GM12892 (cell line): ENCODE measurements at regions not wholly inside any gene's neighbourhood (a gene's known extent, or its start where the extent isn't known, plus 50 kb on each side); places are given as distances from the start of the nearest gene placed in this dataset.

Source experiments
- DNase-seq: peaks from one replicate; pipeline ENCODE4 v3.0.0; 2011; ENCODE audit not compliant: insufficient read length
- FAIRE-seq: peaks from 2 replicates; lab custom pipeline; 2011; peaks lifted over from hg19 to GRCh38; lab: Jason Lieb, UNC
- POLR2A ChIP-seq: IDR thresholded peaks from 2 replicates; pipeline ENCODE4 v1.6.1; 2011; ENCODE audit warnings: low read depth, low read length, control low read depth
- POLR2AphosphoS5 ChIP-seq: IDR thresholded peaks from 2 replicates; pipeline ENCODE4 v1.6.1; 2011; ENCODE audit warnings: low read depth, low read length, control low read depth
- TAF1 ChIP-seq: IDR thresholded peaks from 2 replicates; pipeline ENCODE4 v1.6.1; 2011; ENCODE audit warnings: low read depth, mild to moderate bottlenecking, control low read depth, low read length, borderline replicate concordance

DNA sequence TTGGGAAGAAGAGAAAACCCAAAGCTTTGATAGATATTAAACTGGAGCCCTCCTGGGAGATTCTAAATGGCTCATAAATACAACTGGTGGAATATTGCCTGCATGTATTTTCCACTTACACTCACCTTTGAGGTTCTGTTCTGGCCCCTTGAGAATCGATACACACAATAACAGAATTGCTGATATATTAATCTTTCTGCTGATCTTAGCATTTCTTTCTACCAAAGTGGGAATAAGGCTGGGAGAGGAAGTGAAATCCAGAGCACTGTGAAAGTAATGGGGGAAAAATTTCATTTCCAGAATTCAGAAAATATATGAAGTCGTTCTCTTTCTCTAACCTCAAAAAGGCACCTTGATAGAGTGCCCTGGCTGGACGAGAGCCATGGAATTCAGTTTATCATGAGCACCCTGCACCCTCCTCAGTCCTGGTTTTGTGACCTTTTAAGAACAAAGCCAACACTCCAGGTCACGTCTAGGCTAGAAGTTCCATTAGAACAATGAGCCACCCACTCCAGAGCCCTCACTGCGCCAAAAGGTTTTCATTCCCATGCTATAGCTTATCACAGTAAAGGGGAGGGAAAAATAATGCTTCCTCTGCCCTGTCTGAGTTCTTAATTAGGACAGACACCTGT, 244.5 kb downstream of the CD83 start:
- no peak for TF ChIP-seq POLR2AphosphoS5
- no peak for TF ChIP-seq POLR2A
- no peak for TF ChIP-seq TAF1
- FAIRE-seq (no peak), DNase-seq (no peak)

DNA sequence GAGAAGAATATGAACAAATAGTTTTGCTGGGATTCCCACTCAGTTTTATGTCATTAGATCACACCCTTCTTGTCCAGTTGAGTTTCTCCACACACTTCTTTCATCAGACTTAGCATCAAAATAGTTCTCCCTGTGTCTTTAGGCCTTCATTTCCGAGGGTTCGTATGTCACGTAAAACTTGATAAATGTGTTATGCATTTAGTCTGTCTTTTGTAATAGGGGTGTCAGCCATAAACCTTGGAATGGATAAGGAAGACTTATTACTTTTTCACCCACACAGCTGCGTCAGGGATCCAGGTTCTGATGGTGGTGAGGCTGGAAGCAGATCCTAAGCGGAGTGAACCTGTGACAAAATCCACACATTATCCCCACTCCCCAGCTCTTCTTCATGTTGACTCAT, 246.8 kb downstream of the CD83 start:
- DNase-seq (no peak), FAIRE-seq (no peak)
- no peak for TF ChIP-seq POLR2A
- no peak for TF ChIP-seq TAF1

DNA sequence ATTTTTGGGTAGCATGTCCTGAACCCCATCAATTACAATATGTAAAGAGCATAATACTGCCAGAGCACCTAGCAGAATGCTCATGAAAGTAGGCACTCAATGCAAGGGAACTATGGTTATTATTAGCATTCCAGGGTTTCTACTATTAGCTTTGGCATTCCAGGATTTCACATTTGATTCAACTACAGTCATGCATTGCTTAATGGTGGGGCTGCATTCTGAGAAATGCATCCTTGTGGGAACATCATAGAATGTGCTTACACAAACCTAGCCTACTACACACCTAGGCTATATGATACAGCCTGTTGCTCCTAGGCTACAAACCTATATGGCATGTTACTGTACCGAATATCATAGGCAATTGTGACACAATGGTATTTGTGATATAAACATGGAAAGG, 247.8 kb downstream of the CD83 start:
- TF ChIP-seq POLR2A, result no peak
- no peak for TF ChIP-seq POLR2AphosphoS5
- no peak for TF ChIP-seq TAF1
- FAIRE-seq, result no peak
- no peak for DNase-seq

DNA sequence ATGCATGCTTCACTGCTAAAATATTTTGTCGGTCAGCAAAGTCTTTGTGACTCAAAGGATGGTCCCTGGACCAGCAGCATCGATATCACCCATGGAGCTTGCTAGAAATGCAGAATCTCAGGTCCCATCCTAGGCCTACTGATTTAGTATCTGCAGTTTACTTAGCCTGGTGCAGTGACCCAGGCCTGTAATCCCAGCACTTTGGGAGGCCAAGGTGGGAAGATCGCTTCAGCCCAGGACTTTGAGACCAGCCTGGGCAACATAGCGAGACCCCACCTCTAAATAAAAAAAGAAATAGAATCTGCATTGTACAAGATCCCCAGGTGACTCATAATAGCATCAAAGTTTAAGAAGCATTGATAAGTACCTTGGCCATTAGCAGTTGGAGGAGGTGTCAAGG, 248.7 kb downstream of the CD83 start:
- FAIRE-seq, result no peak
- TF ChIP-seq POLR2AphosphoS5 (no peak), TAF1 (no peak), POLR2A (no peak)
- DNase-seq, result no peak

DNA sequence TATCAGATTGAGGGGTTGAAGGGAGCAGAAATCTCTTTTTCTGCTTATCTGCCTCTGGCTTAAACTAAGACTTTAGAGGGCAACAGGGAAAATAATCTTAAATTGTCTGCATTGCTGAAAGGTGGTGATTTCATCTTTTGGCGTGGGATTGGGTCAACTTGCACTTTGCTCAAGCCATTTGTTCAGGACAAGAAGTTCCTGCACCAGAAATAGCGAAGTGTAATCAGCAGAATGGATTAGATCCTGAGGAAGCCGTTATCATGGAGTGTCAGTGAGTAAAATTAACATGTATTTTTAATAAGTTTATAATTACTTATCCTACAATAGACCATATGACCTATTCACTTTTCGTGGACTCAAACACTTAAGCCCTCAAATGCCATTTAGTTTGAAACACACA, 249.3 kb downstream of the CD83 start:
- FAIRE-seq (no peak), DNase-seq (no peak)
- TF ChIP-seq TAF1, result no peak
- no peak for TF ChIP-seq POLR2AphosphoS5
- TF ChIP-seq POLR2A, result no peak

DNA sequence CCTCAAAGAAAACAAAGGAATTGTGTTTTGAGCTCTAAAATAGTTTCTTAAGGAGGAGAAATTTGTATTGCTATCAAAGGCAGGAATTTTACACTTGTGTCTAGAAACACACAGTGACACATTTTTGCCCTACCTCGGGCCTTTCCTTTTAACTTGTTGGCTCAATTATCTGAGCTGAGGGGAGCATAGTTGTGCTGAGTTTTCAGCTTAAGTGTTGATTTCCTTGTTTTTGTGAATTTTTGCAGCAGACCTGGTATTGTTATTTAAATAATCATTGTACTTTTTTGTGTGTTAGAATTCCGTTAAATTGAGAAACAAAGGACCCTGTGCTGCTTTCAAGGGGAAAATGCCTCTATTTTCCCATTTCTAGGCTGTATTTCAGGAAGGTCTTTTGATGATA, 249.7 kb downstream of the CD83 start:
- TF ChIP-seq TAF1 (no peak), POLR2AphosphoS5 (no peak), POLR2A (no peak)
- DNase-seq, result no peak
- FAIRE-seq, result no peak

DNA sequence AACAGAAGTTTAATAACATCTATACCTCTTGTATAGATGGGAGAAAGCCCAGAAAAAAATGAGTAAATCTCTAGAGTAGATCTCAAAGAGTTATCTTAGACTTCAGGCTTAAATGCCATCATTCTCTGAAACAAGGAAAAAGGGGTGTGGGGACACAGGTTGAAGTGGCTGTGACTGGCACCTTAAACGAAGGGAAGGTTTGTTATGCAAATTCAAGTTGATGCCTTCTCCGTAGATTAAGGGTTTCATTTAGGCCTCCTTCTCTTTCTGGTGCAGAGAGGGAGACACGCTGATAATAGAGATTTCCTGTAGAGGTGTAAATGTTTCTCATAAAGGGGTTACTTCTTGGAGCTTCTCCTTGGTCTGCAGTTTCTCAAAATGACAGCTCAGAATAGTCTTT, 252.1 kb downstream of the CD83 start:
- FAIRE-seq, result no peak
- TF ChIP-seq POLR2A, result no peak
- no peak for TF ChIP-seq TAF1
- TF ChIP-seq POLR2AphosphoS5, result no peak

DNA sequence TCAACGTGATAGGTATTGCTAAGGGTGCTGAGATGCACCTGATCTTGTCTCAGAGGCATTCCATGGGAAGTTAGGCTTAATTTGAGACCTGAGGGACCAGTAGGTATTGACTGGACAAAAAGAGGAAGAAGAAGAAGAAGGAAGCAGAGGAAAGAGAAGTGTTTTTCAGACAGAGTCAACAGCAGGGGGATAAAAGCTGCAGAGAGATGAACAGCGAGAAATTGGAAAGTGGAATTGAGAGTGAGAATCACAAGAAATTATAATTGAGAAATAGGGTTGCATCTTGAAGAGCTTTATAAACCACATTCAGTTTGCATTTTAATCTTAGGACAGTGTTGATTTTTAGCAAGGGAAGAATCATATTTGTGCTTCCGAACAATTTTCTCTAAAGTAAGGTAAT, 254.0 kb downstream of the CD83 start:
- DNase-seq (no peak), FAIRE-seq (no peak)
- TF ChIP-seq POLR2A, result no peak
- TF ChIP-seq TAF1, result no peak
- TF ChIP-seq POLR2AphosphoS5, result no peak

More for the DNA sequence above, 252.1 kb downstream of the CD83 start:
- no peak for DNase-seq

DNA sequence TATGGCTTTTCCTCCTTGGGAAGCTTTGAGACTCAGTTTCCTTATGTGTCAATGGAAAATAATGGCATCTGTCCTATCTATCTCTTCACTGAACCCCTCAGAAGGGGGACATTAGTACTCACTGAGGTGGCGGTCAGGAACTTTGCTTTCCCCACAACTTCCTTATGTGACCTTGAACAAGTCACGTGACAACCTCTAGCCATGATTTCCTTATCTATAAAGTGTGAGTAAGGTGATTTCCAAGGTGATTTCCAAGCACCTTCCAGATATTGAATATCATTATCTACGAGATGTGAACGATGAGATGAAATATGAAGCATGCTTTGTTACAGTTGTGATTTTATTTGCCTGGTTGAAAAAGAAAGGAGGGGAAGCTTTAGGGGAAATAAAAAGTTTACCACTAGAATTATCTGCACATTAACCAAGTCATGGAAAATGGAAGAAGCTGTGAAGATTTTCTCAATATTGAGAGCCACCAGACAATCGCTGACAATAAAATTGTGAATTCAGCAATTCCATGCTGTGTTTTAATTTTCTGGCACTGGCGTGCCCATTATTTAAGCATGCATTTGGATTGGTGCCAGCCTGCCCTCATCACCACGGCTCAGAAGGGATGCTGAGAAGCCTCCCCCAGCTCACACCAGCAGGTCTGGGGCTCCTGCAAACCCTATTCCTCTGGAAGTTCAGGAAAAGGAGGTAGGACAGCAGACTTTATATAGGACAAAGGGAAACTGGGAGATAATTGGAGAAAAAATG, 255.3 kb downstream of the CD83 start:
- FAIRE-seq (no peak), DNase-seq (no peak)
- no peak for TF ChIP-seq POLR2AphosphoS5
- TF ChIP-seq TAF1, result no peak
- no peak for TF ChIP-seq POLR2A

DNA sequence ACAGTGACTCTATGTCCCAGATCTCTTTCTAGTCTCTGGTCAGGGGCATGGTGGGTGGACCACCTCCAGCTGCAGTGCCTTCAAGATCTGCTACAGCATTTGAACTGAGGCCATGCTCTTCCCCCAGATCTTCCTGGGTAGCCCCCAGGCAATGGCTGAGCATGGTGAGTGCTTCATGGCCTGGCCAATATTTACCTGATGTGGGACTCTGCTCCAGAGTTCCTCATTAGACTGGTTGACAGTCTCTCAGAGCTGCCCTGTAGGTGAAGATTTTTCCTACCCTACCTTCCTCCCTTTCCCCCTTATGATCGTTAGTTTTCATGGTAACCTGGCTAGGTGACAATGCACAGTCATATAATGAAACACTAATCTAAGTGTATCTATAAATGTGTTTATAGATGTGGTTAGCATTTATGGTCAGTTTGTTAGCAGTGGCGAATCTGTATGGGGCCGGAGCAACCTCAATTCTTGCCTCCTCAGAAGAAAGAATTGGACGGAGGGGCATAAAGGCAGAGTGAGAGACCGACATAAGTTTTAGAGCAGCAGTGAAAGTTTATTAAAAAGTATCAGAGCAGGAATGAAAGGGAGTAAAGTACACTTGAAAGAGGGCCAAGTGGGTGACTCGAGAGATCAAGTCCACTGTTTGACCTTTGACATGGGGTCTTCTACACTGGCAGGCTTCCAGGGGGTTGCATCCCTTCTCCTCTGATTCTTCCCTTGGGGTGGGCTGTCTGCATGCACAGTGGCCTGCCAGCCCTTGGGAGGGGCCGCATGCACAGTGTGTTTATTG, 256.3 kb downstream of the CD83 start:
- TF ChIP-seq POLR2AphosphoS5 (no peak), TAF1 (no peak), POLR2A (no peak)
- FAIRE-seq (no peak), DNase-seq (no peak)

DNA sequence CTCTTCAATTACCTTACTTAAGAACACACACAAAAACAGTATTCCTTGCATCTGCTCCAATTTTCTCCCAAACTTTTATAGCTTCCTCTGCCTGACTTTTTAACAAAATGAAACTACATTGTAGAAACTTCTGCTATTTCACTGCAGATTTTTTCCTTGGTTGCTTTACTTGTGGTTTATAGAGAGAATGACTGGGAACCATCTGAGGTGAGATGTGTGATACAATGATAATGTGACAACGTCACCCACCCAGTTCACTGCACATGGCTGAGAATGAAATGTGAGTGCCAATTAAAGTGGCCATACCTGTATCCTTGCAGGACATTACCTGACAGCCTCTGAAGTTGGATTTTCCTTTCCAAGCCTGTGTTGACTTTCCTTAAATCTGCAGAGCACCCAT, 258.4 kb downstream of the CD83 start:
- no peak for TF ChIP-seq POLR2A
- no peak for TF ChIP-seq TAF1
- TF ChIP-seq POLR2AphosphoS5, result no peak
- DNase-seq, result no peak
- FAIRE-seq, result no peak
